ENCODE measurements at regions not wholly inside any gene's neighbourhood (a gene's known extent, or its start where the extent isn't known, plus 50 kb on each side); places are given as distances from the start of the nearest gene placed in this dataset.

- intact Hi-C loops (cut with DNase I; ENCODE audit: low total_unique reads) = no loop called here
- TF ChIP-seq, protein P1, sequence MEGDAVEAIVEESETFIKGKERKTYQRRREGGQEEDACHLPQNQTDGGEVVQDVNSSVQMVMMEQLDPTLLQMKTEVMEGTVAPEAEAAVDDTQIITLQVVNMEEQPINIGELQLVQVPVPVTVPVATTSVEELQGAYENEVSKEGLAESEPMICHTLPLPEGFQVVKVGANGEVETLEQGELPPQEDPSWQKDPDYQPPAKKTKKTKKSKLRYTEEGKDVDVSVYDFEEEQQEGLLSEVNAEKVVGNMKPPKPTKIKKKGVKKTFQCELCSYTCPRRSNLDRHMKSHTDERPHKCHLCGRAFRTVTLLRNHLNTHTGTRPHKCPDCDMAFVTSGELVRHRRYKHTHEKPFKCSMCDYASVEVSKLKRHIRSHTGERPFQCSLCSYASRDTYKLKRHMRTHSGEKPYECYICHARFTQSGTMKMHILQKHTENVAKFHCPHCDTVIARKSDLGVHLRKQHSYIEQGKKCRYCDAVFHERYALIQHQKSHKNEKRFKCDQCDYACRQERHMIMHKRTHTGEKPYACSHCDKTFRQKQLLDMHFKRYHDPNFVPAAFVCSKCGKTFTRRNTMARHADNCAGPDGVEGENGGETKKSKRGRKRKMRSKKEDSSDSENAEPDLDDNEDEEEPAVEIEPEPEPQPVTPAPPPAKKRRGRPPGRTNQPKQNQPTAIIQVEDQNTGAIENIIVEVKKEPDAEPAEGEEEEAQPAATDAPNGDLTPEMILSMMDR (IDR thresholded peaks at IDR 0.05) = no peak
- no peaks in the 10 kb centered on the region for H3K36me3 ChIP-seq
- H3K27me3 ChIP-seq = peaks cover 0 to 17% of the 10 kb centered on the region in 2 donors
- DNase-seq = no peak
- no peaks in the 10 kb centered on the region for H3K9me3 ChIP-seq
- no peak overlapping the region for H3K27ac ChIP-seq
- no peaks in the 10 kb centered on the region for H3K4me1 ChIP-seq
- no peak overlapping the region for H3K4me3 ChIP-seq
Measured at GRCh38 chr2:175359710-175360109, 178.2 kb upstream of the ATP5MC3 start.

GRCh38 chr2:175356901-175357300 is 175.4 kb upstream of the ATP5MC3 start:
- peaks cover 0 to 6% of the 10 kb centered on the region in 2 donors for H3K27me3 ChIP-seq
- no peaks in the 10 kb centered on the region for H3K9me3 ChIP-seq
- no peak for DNase-seq
- H3K4me3 ChIP-seq = no peak overlapping the region
- no peaks in the 10 kb centered on the region for H3K36me3 ChIP-seq
- TF ChIP-seq, protein P1 (IDR thresholded peaks at IDR 0.05) = no peak
- H3K27ac ChIP-seq = no peak overlapping the region
- no peaks in the 10 kb centered on the region for H3K4me1 ChIP-seq
- intact Hi-C loops (cut with DNase I; ENCODE audit: low total_unique reads) = no loop called here

GRCh38 chr2:175355246-175355645 is 173.7 kb upstream of the ATP5MC3 start:
- no peaks in the 10 kb centered on the region for H3K4me1 ChIP-seq
- intact Hi-C loops (cut with DNase I; ENCODE audit: low total_unique reads) = no loop called here
- H3K9me3 ChIP-seq = no peaks in the 10 kb centered on the region
- no peak for DNase-seq
- H3K27ac ChIP-seq = no peak overlapping the region
- no peaks in the 10 kb centered on the region for H3K36me3 ChIP-seq
- H3K27me3 ChIP-seq = no peaks in the 10 kb centered on the region
- TF ChIP-seq, protein P1 (IDR thresholded peaks at IDR 0.05) = no peak
- H3K4me3 ChIP-seq = no peak overlapping the region

- intact Hi-C loops (cut with DNase I; ENCODE audit: low total_unique reads) = no loop called here
- Histone ChIP-seq H3K4me3 (no peak overlapping the region), H3K27ac (no peak overlapping the region), H3K27me3 (no peaks in the 10 kb centered on the region), H3K9me3 (no peaks in the 10 kb centered on the region), H3K4me1 (no peaks in the 10 kb centered on the region), H3K36me3 (no peaks in the 10 kb centered on the region)
- TF ChIP-seq, protein P1 (IDR thresholded peaks at IDR 0.05) = no peak
- DNase-seq = no peak
Measured at GRCh38 chr2:175353275-175353674, 171.8 kb upstream of the ATP5MC3 start.

DNA sequence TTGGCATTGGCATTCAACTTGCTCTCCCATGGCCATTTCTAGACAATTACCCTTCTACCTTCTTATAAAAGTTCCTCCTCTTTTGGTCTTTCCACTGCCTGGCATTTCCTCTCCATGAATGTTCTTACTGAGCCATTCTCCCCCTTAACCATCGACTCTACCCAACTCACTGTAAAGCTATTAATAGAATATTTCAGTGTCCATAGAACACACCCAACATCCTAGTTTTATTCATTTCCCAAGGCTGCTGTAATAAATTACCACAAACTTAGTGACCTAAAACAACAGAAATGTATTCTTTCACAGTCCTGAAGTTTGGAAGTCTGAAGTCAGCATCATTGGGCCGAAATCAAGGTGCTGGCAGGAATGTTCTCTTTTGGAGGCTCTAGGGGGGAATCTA is 170.0 kb upstream of the ATP5MC3 start:
- H3K27ac ChIP-seq = no peak overlapping the region
- no peak overlapping the region for H3K4me3 ChIP-seq
- H3K4me1 ChIP-seq = no peaks in the 10 kb centered on the region
- H3K9me3 ChIP-seq = no peaks in the 10 kb centered on the region
- no peak for DNase-seq
- H3K36me3 ChIP-seq = no peaks in the 10 kb centered on the region
- intact Hi-C loops (cut with DNase I; ENCODE audit: low total_unique reads) = no loop called here
- TF ChIP-seq, protein P1 (IDR thresholded peaks at IDR 0.05) = no peak
- H3K27me3 ChIP-seq = no peaks in the 10 kb centered on the region

DNA sequence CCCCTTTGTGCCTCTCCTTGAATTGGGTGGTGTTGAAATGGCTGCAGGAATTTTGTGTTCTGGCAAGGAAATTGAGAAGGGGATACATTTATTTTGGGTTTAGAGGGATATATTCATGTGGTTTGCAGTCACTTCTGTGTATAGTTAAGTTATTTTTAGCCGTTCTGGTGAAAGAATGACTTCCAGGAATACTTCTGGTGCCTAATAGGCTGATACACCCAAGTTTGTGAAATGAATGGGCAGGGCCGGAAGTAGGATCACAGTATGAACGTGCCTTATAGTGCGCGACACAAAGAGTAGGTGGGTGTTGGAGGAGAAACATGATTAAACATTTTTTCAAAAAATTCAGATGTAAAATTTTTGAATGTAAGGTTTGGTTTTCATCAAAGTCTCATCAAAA is 168.6 kb upstream of the ATP5MC3 start:
- TF ChIP-seq, protein P1 (IDR thresholded peaks at IDR 0.05) = no peak
- intact Hi-C loops (cut with DNase I; ENCODE audit: low total_unique reads) = no loop called here
- DNase-seq = no peak

More for the DNA sequence above, 168.6 kb upstream of the ATP5MC3 start:
- Histone ChIP-seq H3K4me1 (no peaks in the 10 kb centered on the region), H3K27me3 (no peaks in the 10 kb centered on the region), H3K36me3 (no peaks in the 10 kb centered on the region), H3K4me3 (no peak overlapping the region), H3K9me3 (no peaks in the 10 kb centered on the region), H3K27ac (no peak overlapping the region)

All from tibial artery (tissue), 4 donors.